Left renal pelvis (tissue), 4 donors: ENCODE measurements at regions not wholly inside any gene's neighbourhood (a gene's known extent, or its start where the extent isn't known, plus 50 kb on each side); places are given as distances from the start of the nearest gene placed in this dataset.
"Not testable (repeated sequence)": the region's sequence is repeated elsewhere in the genome, so short reads cannot be mapped to it uniquely, and the experiment has no call there.

Source experiments
- DNase-seq, 4 donors: peaks; one replicate each; pipeline ENCODE4 v3.0.0-alpha.2; 2013; ENCODE audit warnings: low read depth in 4 of 4, low spot score in 3 of 4

DNA sequence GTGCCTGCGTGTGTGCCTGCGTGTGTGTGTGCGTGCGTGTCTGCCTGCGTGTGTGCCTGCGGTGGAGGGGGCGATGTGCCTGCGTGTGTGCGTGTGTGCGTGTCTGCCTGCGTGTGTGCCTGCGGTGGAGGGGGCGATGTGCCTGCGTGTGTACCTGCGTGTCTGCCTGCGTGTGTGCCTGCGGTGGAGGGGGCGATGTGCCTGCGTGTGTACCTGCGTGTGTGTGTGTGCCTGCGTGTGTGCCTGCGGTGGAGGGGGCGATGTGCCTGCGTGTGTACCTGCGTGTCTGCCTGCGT, 116.7 kb upstream of the ZNF516 start:
- DNase-seq, result not testable (repeated sequence)

DNA sequence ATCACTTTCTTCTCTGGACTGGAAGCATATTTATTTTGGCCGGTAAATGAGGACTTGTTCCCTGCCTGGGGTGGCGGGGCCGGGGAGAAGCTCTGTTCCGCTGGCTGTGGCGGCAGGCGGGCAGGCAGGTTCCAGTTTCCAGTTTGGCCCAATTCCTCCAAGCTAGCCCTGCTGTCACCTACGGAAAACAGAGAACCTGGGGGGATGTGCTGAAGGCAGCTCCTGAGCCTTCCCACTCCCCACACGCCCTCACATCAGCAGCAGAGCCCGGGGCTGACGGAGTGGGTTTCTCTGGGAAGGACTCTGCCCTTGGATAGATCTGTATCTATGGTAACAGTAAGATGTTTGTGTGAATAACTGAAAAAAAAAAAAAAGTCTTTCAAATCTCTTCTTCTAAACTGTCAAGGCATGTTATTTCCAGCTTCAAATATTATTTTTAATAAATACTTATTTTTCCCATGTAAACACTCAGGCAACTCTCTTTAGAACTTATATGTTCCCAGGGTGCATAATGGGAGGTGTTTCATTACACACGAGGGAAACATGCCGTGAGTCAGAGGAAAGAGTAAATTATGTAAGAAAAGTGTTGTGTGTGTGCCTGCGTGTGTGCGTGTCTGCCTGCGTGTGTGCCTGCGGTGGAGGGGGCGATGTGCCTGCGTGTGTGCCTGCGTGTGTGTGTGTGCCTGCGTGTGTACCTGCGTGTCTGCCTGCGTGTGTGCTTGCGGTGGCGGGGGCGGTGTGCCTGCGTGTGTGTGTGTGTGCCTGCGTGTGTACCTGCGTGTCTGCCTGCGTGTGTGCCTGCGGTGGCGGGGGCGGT, 116.1 kb upstream of the ZNF516 start:
- no peak for DNase-seq

DNA sequence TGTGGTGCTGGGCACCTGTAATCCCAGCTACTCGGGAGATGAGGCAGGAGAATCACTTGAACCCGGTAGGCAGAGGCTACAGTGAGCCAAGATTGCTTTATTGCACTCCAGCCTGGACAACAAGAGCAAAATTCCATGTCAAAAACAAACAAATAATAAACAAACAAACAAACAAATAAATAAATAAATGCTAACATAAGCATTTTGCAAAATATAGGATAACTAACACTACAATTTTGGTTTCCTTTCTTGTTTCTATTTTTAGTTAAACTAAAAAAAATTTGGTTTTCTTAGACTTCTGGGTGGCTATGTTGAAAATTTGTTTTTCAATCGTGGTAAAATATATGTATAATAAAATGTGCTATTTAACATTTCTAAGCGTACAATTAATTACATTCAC, 115.0 kb upstream of the ZNF516 start:
- no peak for DNase-seq

DNA sequence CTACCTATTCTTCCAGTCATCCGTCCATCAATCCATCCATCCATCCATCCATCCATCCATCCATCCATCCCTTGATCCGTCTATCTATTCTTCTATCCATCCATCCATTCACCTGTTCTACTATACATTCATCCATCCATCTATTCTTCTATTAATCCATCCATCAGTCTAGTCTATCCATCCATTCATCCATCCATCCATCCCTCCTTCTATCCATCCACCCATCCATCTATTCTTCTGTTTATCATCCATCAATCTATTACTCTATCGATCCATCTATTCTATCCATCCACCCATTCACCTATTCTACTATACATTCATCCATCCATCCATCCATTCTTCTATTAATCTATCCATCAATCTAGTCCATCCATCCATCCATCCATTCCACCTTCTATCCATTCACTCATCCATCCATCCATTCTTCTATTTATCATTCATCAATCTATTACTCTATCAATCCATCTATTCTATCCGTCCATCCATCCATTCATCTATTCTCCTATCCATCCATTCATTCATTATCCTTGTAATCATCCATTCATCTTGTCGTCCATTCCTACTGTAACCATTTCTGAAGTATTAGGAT, 110.4 kb upstream of the ZNF516 start:
- no peak for DNase-seq

- no peak for DNase-seq
Measured at GRCh38 chr18:76604935-76605240, 109.8 kb upstream of the ZNF516 start.

DNA sequence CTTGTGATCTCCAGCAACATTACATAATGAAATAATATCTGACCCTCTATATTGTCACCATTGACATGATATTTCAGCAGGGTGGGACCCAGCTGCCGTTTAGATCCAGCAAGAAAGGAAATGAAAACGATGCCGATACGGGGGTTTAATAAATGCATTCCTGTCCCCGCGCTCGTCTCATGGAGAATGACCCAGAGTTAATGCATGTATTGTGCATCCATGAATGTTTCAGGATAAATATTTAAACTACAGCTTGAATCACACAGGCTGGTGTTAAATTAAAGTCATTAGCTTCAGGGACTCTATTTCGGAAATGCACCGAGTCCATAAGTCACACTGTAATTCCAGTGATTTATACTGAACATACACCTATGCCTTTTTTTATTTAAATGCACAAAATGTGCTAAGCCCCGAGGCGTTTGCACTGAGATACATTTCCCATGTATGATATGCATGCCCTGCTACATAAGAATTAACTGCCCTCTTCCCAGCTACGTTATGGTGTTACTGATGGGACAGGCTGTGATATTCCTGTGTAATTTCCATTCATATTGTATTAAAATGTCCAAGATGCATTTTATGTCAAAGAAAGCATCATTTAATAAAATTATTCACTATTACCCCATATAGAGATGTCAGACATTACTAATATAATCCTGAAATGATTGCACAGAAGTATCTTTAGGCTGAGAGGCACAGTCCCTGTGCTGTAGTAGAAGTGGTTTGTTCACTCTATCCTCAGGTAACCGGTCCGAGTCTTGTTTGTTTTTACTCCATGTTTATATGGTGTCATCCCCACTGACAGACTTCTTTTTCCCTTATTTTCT, 109.3 kb upstream of the ZNF516 start:
- no peak for DNase-seq

- no peak for DNase-seq
Measured at GRCh38 chr18:76602191-76602590, 107.1 kb upstream of the ZNF516 start.

DNA sequence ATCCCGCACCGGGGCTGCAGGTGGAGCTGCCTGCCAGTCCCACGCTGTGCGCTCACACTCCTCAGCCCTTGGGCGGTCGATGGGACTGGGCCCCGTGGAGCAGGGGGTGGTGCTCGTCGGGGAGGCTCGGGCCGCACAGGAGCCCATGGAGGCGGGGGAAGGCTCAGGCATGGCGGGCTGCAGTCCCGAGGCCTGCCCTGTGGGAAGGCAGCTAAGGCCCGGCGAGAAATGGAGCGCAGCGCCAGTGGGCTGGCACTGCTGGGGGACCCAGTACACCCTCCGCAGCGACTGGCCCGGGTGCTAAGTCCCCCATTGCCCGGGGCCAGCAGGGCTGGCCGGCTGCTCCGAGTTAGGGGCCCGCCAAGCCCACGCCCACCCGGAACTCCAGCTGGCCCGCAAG, 105.0 kb upstream of the ZNF516 start:
- DNase-seq, result not testable (repeated sequence)

GRCh38 chr18:76594966-76595365, 99.9 kb upstream of the ZNF516 start:
- no peak for DNase-seq

DNA sequence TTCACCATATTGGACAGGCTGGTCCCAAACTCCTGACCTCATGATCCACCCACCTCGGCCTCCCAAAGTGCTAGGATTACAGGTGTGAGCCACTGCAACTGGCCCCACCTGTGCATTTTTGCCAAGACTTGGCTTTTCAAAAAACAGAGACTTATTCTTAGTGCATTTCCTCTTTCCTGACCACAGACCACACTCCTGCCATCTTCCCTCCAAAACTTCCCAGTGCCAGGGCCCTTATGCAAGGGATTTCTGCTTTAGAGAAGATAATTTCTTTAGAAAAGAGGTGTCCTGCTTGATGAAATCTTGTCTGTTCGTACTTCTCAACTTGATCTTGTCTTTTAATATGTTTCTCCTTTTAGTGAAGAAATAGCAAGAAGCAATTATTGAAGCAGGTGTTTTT, 98.8 kb upstream of the ZNF516 start:
- DNase-seq, result no peak

DNA sequence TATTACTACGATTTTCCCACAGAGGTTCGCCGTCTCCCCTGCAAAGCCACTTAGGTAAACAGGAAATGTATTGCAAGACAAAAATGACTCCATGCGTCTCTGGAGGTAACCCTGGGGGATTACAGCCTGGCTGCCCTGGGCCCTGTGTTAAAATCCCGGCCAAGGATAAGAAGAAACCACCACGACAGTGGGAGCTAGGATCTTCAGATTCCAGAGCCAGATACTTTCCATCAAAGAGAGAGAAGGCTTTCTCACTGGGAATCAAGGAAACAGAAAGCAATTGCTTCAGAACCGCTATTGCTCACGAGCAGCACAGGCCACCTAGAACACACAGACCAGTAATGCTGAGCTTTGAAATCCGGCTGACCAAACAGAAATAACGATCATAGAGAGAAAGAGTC, 97.9 kb upstream of the ZNF516 start:
- DNase-seq, result no peak

DNA sequence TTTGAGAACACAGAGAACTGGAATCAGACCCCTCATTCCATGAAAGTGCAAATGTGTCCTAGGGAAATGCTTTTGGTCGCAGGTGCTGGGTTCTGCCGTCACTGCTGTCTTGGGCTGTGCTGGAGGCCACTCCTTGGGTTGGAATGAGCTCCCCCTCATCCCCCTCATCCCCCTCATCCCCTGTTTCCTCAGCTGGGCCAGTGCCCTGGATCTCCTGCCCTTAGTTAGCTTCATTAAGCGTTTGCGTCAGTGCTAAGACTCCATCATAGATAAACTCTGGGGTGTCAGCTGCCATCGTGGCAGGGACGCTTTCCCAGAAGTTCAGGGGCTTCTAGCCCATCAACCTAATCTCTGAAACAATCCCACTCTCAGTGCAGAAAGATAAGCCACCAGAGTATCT, 97.1 kb upstream of the ZNF516 start:
- DNase-seq, result no peak

GRCh38 chr18:76589866-76590265, 94.8 kb upstream of the ZNF516 start:
- no peak for DNase-seq

GRCh38 chr18:76589316-76589715, 94.3 kb upstream of the ZNF516 start:
- DNase-seq, result no peak

- no peak for DNase-seq
Measured at GRCh38 chr18:76588601-76589226, 93.7 kb upstream of the ZNF516 start.

- DNase-seq, result no peak
Measured at GRCh38 chr18:76587879-76588271, 92.8 kb upstream of the ZNF516 start.

DNA sequence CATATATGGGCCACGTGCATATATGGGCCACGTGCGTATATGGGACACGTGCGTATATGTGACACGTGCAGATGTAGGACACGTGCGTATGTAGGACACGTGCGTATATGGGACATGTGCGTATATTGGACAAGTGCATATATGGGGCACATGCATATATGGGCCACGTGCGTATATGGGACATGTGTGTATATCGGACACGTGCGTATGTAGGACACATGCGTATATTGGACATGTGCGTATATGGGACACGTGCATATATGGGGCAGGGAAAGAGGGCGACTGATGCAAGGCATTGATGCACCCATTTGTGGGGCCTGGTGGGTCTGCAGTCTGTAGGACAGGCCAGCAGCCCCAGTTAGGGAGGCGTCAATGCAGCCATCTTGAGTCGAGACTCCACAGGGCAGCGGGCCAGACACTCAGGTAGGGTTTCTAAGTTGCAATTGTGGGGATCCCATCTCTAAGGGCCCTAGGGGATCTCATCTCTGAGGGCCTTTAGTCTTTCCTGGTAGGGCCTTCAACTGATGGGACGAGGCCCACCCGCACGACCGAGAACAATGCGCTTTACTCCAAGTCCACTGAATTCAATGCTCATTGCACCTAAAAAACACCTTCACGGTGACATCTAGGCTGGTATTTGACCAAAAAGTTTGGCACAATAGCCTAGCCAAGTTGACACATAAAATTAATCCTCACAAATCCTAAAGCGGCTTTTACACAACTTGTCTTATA, 92.3 kb upstream of the ZNF516 start:
- DNase-seq, result no peak

DNA sequence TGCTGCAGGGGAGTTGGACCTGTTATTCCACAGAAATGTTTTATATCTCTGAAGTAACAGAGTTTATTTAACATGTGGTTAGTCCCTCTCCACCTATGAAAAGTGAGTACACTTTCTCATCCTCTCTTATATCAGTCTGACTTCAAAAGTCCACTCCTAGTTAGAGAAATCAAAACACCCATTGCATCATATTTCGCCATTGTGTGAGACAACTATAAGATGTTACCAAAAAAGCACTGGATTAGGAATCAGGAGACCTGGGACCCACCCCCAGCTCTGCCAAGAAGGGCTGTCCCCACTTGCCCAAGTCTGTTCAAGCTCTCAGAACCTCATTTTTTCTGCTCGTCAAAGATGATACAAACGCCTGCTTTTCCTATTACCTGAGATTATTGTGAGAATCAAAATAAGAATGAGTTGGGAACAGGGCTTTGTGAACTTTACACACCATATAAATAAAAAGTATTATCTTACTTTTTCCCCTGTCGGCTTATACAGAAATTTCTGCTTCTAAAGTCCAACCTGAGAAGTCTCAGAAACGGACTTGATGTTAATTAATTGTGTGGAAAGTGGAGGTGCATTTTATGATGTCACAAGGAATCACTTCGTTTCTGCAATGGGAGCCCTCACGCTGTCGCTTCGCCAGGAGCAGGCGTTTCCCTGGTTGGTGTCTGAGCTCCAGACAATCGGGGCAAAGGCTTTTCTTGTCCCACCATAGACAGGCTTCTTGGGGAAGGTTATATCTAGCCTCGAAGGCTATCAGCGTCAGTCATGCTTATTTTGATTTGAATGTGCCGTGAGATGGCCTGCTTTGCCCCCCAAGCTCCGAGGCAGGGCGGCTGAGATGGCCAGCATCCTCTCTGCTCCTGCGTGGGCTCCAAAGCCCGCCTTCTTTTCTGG, 89.6 kb upstream of the ZNF516 start:
- no peak for DNase-seq

GRCh38 chr18:76581261-76581660, 86.2 kb upstream of the ZNF516 start:
- no peak for DNase-seq
